ENCODE measurements at regions not wholly inside any gene's neighbourhood (a gene's known extent, or its start where the extent isn't known, plus 50 kb on each side); places are given as distances from the start of the nearest gene placed in this dataset.

DNA sequence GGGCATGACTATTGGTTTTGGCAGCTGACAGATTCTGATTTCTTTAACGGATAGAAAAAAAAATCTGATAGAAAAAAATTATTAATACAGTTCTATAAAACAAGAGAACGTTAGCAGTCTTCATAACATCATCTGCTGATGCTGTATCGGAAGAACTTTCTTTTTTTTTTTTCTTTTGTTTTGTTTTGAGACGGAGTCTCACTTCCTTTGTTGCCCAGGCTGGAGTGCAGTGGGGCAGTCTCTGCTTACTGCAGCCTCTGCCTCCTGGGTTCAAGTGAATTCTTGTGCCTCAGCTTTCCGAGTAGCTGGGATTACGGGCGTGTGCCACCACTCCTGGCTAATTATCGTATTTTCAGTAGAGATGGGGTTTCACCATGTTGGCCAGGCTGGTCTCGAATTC, 271.2 kb upstream of the DPPA4 start:
- H3K4me3 ChIP-seq (ENCODE audit: low read depth, low read length): no peak overlapping the region
- TF ChIP-seq, protein P1, sequence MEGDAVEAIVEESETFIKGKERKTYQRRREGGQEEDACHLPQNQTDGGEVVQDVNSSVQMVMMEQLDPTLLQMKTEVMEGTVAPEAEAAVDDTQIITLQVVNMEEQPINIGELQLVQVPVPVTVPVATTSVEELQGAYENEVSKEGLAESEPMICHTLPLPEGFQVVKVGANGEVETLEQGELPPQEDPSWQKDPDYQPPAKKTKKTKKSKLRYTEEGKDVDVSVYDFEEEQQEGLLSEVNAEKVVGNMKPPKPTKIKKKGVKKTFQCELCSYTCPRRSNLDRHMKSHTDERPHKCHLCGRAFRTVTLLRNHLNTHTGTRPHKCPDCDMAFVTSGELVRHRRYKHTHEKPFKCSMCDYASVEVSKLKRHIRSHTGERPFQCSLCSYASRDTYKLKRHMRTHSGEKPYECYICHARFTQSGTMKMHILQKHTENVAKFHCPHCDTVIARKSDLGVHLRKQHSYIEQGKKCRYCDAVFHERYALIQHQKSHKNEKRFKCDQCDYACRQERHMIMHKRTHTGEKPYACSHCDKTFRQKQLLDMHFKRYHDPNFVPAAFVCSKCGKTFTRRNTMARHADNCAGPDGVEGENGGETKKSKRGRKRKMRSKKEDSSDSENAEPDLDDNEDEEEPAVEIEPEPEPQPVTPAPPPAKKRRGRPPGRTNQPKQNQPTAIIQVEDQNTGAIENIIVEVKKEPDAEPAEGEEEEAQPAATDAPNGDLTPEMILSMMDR (IDR thresholded peaks at IDR 0.05; ENCODE audit: insufficient read depth, low read depth, low read length): no peak
- DNase-seq (ENCODE audit: low read depth): no peak

GRCh38 chr3:109618766-109619378, 281.5 kb upstream of the DPPA4 start:
- H3K4me3 ChIP-seq (ENCODE audit: low read depth, low read length): no peak overlapping the region
- TF ChIP-seq, protein P1 (IDR thresholded peaks at IDR 0.05; ENCODE audit: insufficient read depth, low read depth, low read length): no peak
- no peak for DNase-seq (ENCODE audit: low read depth)

GRCh38 chr3:109631897-109632296, 294.6 kb upstream of the DPPA4 start:
- TF ChIP-seq, protein P1 (IDR thresholded peaks at IDR 0.05; ENCODE audit: insufficient read depth, low read depth, low read length): no peak
- no peak for DNase-seq (ENCODE audit: low read depth)
- H3K4me3 ChIP-seq (ENCODE audit: low read depth, low read length): no peak overlapping the region

GRCh38 chr3:109640146-109640652, 302.9 kb upstream of the DPPA4 start:
- no peak overlapping the region for H3K4me3 ChIP-seq (ENCODE audit: low read depth, low read length)
- TF ChIP-seq, protein P1 (IDR thresholded peaks at IDR 0.05; ENCODE audit: insufficient read depth, low read depth, low read length): no peak
- DNase-seq (ENCODE audit: low read depth): no peak

GRCh38 chr3:109642025-109642424, 304.7 kb upstream of the DPPA4 start:
- DNase-seq (ENCODE audit: low read depth): no peak
- TF ChIP-seq, protein P1 (IDR thresholded peaks at IDR 0.05; ENCODE audit: insufficient read depth, low read depth, low read length): no peak
- no peak overlapping the region for H3K4me3 ChIP-seq (ENCODE audit: low read depth, low read length)

DNA sequence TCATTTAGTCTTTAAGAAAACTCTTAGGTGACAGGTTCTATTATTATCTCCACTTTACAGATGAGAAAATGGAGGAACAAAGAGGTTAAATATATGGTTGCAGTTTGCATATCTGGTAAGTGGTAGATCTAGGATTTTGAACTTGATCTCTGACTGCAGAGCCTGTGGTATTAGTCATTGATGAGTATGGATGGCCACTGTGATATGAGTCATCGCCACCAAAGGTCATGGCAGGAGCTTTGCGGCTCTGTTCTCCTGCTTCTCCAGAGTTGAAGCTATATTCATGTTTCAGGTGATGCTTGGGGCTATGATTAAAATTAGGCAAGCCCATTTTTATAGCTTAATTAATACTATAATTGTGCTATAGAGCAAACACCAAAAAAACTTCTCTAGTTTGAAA, 306.2 kb upstream of the DPPA4 start:
- no peak for DNase-seq (ENCODE audit: low read depth)
- no peak overlapping the region for H3K4me3 ChIP-seq (ENCODE audit: low read depth, low read length)
- TF ChIP-seq, protein P1 (IDR thresholded peaks at IDR 0.05; ENCODE audit: insufficient read depth, low read depth, low read length): no peak

GRCh38 chr3:109644332-109644731, 307.0 kb upstream of the DPPA4 start:
- no peak for DNase-seq (ENCODE audit: low read depth)
- TF ChIP-seq, protein P1 (IDR thresholded peaks at IDR 0.05; ENCODE audit: insufficient read depth, low read depth, low read length): no peak

More at GRCh38 chr3:109644332-109644731, 307.0 kb upstream of the DPPA4 start:
- no peak overlapping the region for H3K4me3 ChIP-seq (ENCODE audit: low read depth, low read length)
